ENCODE measurements at regions not wholly inside any gene's neighbourhood (a gene's known extent, or its start where the extent isn't known, plus 50 kb on each side); places are given as distances from the start of the nearest gene placed in this dataset.

GRCh38 chr10:113444766-113445365 lies 108.0 kb upstream of the HABP2 start:
- Histone ChIP-seq H2AFZ (ENCODE audit: low read depth, low read length) (no peak overlapping the region), H3K4me3 (ENCODE audit: low read length) (no peak overlapping the region), H3K9ac (ENCODE audit: low read length) (no peak overlapping the region), H3K4me2 (ENCODE audit: low read length) (no peak overlapping the region), H3K4me1 (ENCODE audit: low read length) (no peaks in the 10 kb centered on the region), H3K27me3 (ENCODE audit: low read depth, low read length) (peaks cover 9% of the 10 kb centered on the region), H3K36me3 (replicated peaks; ENCODE audit: low read depth, low read length) (no peaks in the 10 kb centered on the region), H3K27ac (ENCODE audit: low read length) (no peak overlapping the region), H3K9me3 (ENCODE audit: insufficient read depth, low read length) (no peaks in the 10 kb centered on the region), H4K20me1 (ENCODE audit: insufficient read depth, low read length) (no peaks in the 10 kb centered on the region), H3K79me2 (ENCODE audit: low read length) (no peaks in the 10 kb centered on the region)
- no peak for TF ChIP-seq CTCF (IDR thresholded peaks at IDR 0.05; ENCODE audit: low read depth, low read length)
- TF ChIP-seq EZH2phosphoT487 (IDR thresholded peaks at IDR 0.05; ENCODE audit: low read depth): no peak

- Histone ChIP-seq H3K4me3 (ENCODE audit: low read length) (no peak overlapping the region), H3K4me1 (ENCODE audit: low read length) (no peaks in the 10 kb centered on the region), H3K27me3 (ENCODE audit: low read depth, low read length) (peaks cover 13% of the 10 kb centered on the region), H3K27ac (ENCODE audit: low read length) (no peak overlapping the region), H3K9me3 (ENCODE audit: insufficient read depth, low read length) (no peaks in the 10 kb centered on the region), H2AFZ (ENCODE audit: low read depth, low read length) (no peak overlapping the region), H3K79me2 (ENCODE audit: low read length) (no peaks in the 10 kb centered on the region), H3K9ac (ENCODE audit: low read length) (no peak overlapping the region), H4K20me1 (ENCODE audit: insufficient read depth, low read length) (no peaks in the 10 kb centered on the region), H3K4me2 (ENCODE audit: low read length) (no peak overlapping the region), H3K36me3 (replicated peaks; ENCODE audit: low read depth, low read length) (no peaks in the 10 kb centered on the region)
- no peak for TF ChIP-seq EZH2phosphoT487 (IDR thresholded peaks at IDR 0.05; ENCODE audit: low read depth)
- TF ChIP-seq CTCF (IDR thresholded peaks at IDR 0.05; ENCODE audit: low read depth, low read length): no peak
These were observed 107.1 kb upstream of the HABP2 start for GRCh38 chr10:113445736-113446135.

GRCh38 chr10:113446739-113447138 lies 106.1 kb upstream of the HABP2 start:
- H3K36me3 ChIP-seq (replicated peaks; ENCODE audit: low read depth, low read length): no peaks in the 10 kb centered on the region

GRCh38 chr10:113447278-113447677 lies 105.6 kb upstream of the HABP2 start:
- TF ChIP-seq EZH2phosphoT487 (IDR thresholded peaks at IDR 0.05; ENCODE audit: low read depth) (no peak), CTCF (IDR thresholded peaks at IDR 0.05; ENCODE audit: low read depth, low read length) (no peak)
- Histone ChIP-seq H3K4me2 (ENCODE audit: low read length) (no peak overlapping the region), H3K36me3 (replicated peaks; ENCODE audit: low read depth, low read length) (no peaks in the 10 kb centered on the region), H3K4me1 (ENCODE audit: low read length) (no peaks in the 10 kb centered on the region), H3K27ac (ENCODE audit: low read length) (no peak overlapping the region), H3K9me3 (ENCODE audit: insufficient read depth, low read length) (no peaks in the 10 kb centered on the region), H3K9ac (ENCODE audit: low read length) (no peak overlapping the region), H3K4me3 (ENCODE audit: low read length) (no peak overlapping the region), H2AFZ (ENCODE audit: low read depth, low read length) (no peak overlapping the region), H3K27me3 (ENCODE audit: low read depth, low read length) (peaks cover 19% of the 10 kb centered on the region), H4K20me1 (ENCODE audit: insufficient read depth, low read length) (no peaks in the 10 kb centered on the region), H3K79me2 (ENCODE audit: low read length) (no peaks in the 10 kb centered on the region)

More at GRCh38 chr10:113446739-113447138, 106.1 kb upstream of the HABP2 start:
- Histone ChIP-seq H3K9ac (ENCODE audit: low read length) (no peak overlapping the region), H3K27ac (ENCODE audit: low read length) (no peak overlapping the region), H3K27me3 (ENCODE audit: low read depth, low read length) (peaks cover 17% of the 10 kb centered on the region), H3K79me2 (ENCODE audit: low read length) (no peaks in the 10 kb centered on the region), H3K9me3 (ENCODE audit: insufficient read depth, low read length) (no peaks in the 10 kb centered on the region), H2AFZ (ENCODE audit: low read depth, low read length) (no peak overlapping the region), H3K4me2 (ENCODE audit: low read length) (no peak overlapping the region), H3K4me3 (ENCODE audit: low read length) (no peak overlapping the region), H3K4me1 (ENCODE audit: low read length) (no peaks in the 10 kb centered on the region), H4K20me1 (ENCODE audit: insufficient read depth, low read length) (no peaks in the 10 kb centered on the region)
- TF ChIP-seq CTCF (IDR thresholded peaks at IDR 0.05; ENCODE audit: low read depth, low read length): no peak
- no peak for TF ChIP-seq EZH2phosphoT487 (IDR thresholded peaks at IDR 0.05; ENCODE audit: low read depth)

All from OCI-LY3 (cell line).